ENCODE measurements at regions not wholly inside any gene's neighbourhood (a gene's known extent, or its start where the extent isn't known, plus 50 kb on each side); places are given as distances from the start of the nearest gene placed in this dataset.
"Not testable (repeated sequence)": the region's sequence is repeated elsewhere in the genome, so short reads cannot be mapped to it uniquely, and the experiment has no call there.

- not testable (repeated sequence) for DNase-seq (ENCODE audit: low read depth)
Observed at GRCh38 chr2:87515226-87515625, 232.7 kb upstream of the PLGLB2 start.

GRCh38 chr2:87515875-87516274, 232.0 kb upstream of the PLGLB2 start:
- not testable (repeated sequence) for DNase-seq (ENCODE audit: low read depth)

GRCh38 chr2:87516369-87516967, 231.4 kb upstream of the PLGLB2 start:
- not testable (repeated sequence) for DNase-seq (ENCODE audit: low read depth)

- not testable (repeated sequence) for DNase-seq (ENCODE audit: low read depth)
Observed at GRCh38 chr2:87517438-87517837, 230.4 kb upstream of the PLGLB2 start.

- DNase-seq (ENCODE audit: low read depth), result not testable (repeated sequence)
Observed at GRCh38 chr2:87518066-87518465, 229.8 kb upstream of the PLGLB2 start.

- DNase-seq (ENCODE audit: low read depth), result not testable (repeated sequence)
Observed at GRCh38 chr2:87518547-87518946, 229.3 kb upstream of the PLGLB2 start.

GRCh38 chr2:87519158-87520011, 228.5 kb upstream of the PLGLB2 start:
- not testable (repeated sequence) for DNase-seq (ENCODE audit: low read depth)

- not testable (repeated sequence) for DNase-seq (ENCODE audit: low read depth)
Observed at GRCh38 chr2:87521057-87521456, 226.8 kb upstream of the PLGLB2 start.

GRCh38 chr2:87521489-87521888, 226.4 kb upstream of the PLGLB2 start:
- DNase-seq (ENCODE audit: low read depth), result not testable (repeated sequence)

GRCh38 chr2:87524619-87525188, 223.2 kb upstream of the PLGLB2 start:
- DNase-seq (ENCODE audit: low read depth), result not testable (repeated sequence)

- DNase-seq (ENCODE audit: low read depth), result not testable (repeated sequence)
Observed at GRCh38 chr2:87525497-87525991, 222.3 kb upstream of the PLGLB2 start.

- DNase-seq (ENCODE audit: low read depth), result not testable (repeated sequence)
Observed at GRCh38 chr2:87526258-87526657, 221.6 kb upstream of the PLGLB2 start.

- not testable (repeated sequence) for DNase-seq (ENCODE audit: low read depth)
Observed at GRCh38 chr2:87531968-87532715, 215.7 kb upstream of the PLGLB2 start.

- DNase-seq (ENCODE audit: low read depth), result not testable (repeated sequence)
Observed at GRCh38 chr2:87533390-87534272, 214.3 kb upstream of the PLGLB2 start.

- DNase-seq (ENCODE audit: low read depth), result not testable (repeated sequence)
Observed at GRCh38 chr2:87534273-87534889, 213.5 kb upstream of the PLGLB2 start.

- DNase-seq (ENCODE audit: low read depth), result not testable (repeated sequence)
Observed at GRCh38 chr2:87536427-87536826, 211.5 kb upstream of the PLGLB2 start.

- DNase-seq (ENCODE audit: low read depth), result not testable (repeated sequence)
Observed at GRCh38 chr2:87537251-87537671, 210.6 kb upstream of the PLGLB2 start.

GRCh38 chr2:87538268-87538667, 209.6 kb upstream of the PLGLB2 start:
- not testable (repeated sequence) for DNase-seq (ENCODE audit: low read depth)

GRCh38 chr2:87539151-87539943, 208.5 kb upstream of the PLGLB2 start:
- not testable (repeated sequence) for DNase-seq (ENCODE audit: low read depth)

All from RPMI7951 (cell line).